Keratinocyte (primary cell): ENCODE measurements at regions not wholly inside any gene's neighbourhood (a gene's known extent, or its start where the extent isn't known, plus 50 kb on each side); places are given as distances from the start of the nearest gene placed in this dataset.

ENCODE experiments used
- DNase-seq: peaks from one replicate; pipeline ENCODE4 v3.0.0-alpha.2; 2011; ENCODE audit warnings: low read depth, missing footprints, low spot score
- FAIRE-seq: peaks from 2 replicates; lab custom pipeline; 2011; peaks lifted over from hg19 to GRCh38; lab: Jason Lieb, UNC
- H2AFZ ChIP-seq: 2 replicates; pipeline ENCODE4 v1.6.0; 2012; ENCODE audit warnings: low read length, control low read depth, inconsistent platforms; ENCODE audit not compliant: control insufficient read depth
- H3K27ac ChIP-seq: 2 replicates; pipeline ENCODE4 v1.5.1; 2011; ENCODE audit warnings: low read length; ENCODE audit not compliant: control insufficient read depth, insufficient read depth
- H3K27me3 ChIP-seq: 3 replicates; pipeline ENCODE4 v1.6.0; 2011; ENCODE audit warnings: low read length; ENCODE audit not compliant: control insufficient read depth, insufficient read depth; ENCODE audit errors: extremely low read depth
- H3K36me3 ChIP-seq, 2 experiments: 2 replicates in 1 of 2; 3 replicates in 1 of 2; pipeline ENCODE4 v1.5.1; 2011; ENCODE audit warnings: low read length in 2 of 2, mild to moderate bottlenecking in 1 of 2; ENCODE audit not compliant: control insufficient read depth in 2 of 2, insufficient read depth in 2 of 2; ENCODE audit errors: extremely low read depth in 1 of 2
- H3K4me1 ChIP-seq: 3 replicates; pipeline ENCODE4 v1.5.1; 2011; ENCODE audit warnings: low read length; ENCODE audit not compliant: control insufficient read depth, insufficient read depth; ENCODE audit errors: extremely low read depth
- H3K4me2 ChIP-seq: 3 replicates; pipeline ENCODE4 v1.6.0; 2011; ENCODE audit warnings: low read depth, low read length; ENCODE audit not compliant: control insufficient read depth, insufficient read depth; ENCODE audit errors: extremely low read depth
- H3K4me3 ChIP-seq, 3 experiments: fragments of 200-600 bp in 1 of 3; sonication (generic) in 1 of 3; 2 replicates in 2 of 3; 3 replicates in 1 of 3; pipeline ENCODE4 v1.5.1; 2011 to 2016; ENCODE audit warnings: low read length in 3 of 3, mild to moderate bottlenecking in 3 of 3, control low read depth in 2 of 3, inconsistent platforms in 1 of 3, low read depth in 1 of 3, mixed read lengths in 1 of 3, mixed run types in 1 of 3, moderate library complexity in 1 of 3; ENCODE audit not compliant: control insufficient read depth in 2 of 3, insufficient read depth in 2 of 3; ENCODE audit errors: extremely low read depth in 1 of 3
- H3K79me2 ChIP-seq: 2 replicates; pipeline ENCODE4 v1.6.0; 2012; ENCODE audit warnings: low read length; ENCODE audit not compliant: control insufficient read depth, insufficient read depth
- H3K9ac ChIP-seq: 3 replicates; pipeline ENCODE4 v1.6.0; 2011; ENCODE audit warnings: low read length; ENCODE audit not compliant: control insufficient read depth, insufficient read depth; ENCODE audit errors: extremely low read depth
- H3K9me1 ChIP-seq: 3 replicates; pipeline ENCODE4 v1.6.0; 2011; ENCODE audit warnings: low read length; ENCODE audit not compliant: control insufficient read depth, insufficient read depth; ENCODE audit errors: extremely low read depth
- H3K9me3 ChIP-seq: 2 replicates; pipeline ENCODE4 v1.5.1; 2012; ENCODE audit warnings: low read depth, low read length; ENCODE audit not compliant: control insufficient read depth
- H4K20me1 ChIP-seq: 3 replicates; pipeline ENCODE4 v1.6.0; 2011; ENCODE audit warnings: low read length; ENCODE audit not compliant: control insufficient read depth, insufficient read depth; ENCODE audit errors: extremely low read depth
- CTCF ChIP-seq, 3 experiments: IDR thresholded peaks in 1 of 3; conservative IDR thresholded peaks in 1 of 3; optimal IDR thresholded peaks in 1 of 3; 2 replicates in 2 of 3; 3 replicates in 1 of 3; pipeline versions ENCODE3 to v1.5.1; 2011; ENCODE audit warnings: low read length in 3 of 3, mild to moderate bottlenecking in 3 of 3, moderate library complexity in 2 of 3, control low read depth in 1 of 3, inconsistent platforms in 1 of 3; ENCODE audit not compliant: insufficient read depth in 2 of 3; ENCODE audit errors: extremely low read depth in 1 of 3
- EZH2 ChIP-seq: IDR thresholded peaks from one replicate; pipeline ENCODE4 v1.6.1; 2012; ENCODE audit warnings: inconsistent platforms, mild to moderate bottlenecking, low read length, moderate library complexity
- dilution Hi-C: fragments of 300-500 bp; cut with MboI; formaldehyde crosslinking; loops from one replicate; pipeline ENCODE4 v1.7.0; 2020; ENCODE audit warnings: low sequenced_read_pairs; ENCODE audit not compliant: extremely low pct_ligation_motif_present

GRCh38 chr19:30911491-30911890 lies 437.7 kb downstream of the TSHZ3 start:
- FAIRE-seq (no peak), DNase-seq (no peak)
- no peak overlapping the region for H3K27ac ChIP-seq
- no peaks in the 10 kb centered on the region for H4K20me1 ChIP-seq
- no peak overlapping the region for H3K4me3 ChIP-seq
- TF ChIP-seq CTCF (optimal IDR thresholded peaks at IDR 0.05 in 1 of 3, IDR thresholded peaks at IDR 0.05 in 1 of 3, conservative IDR thresholded peaks at IDR 0.05 in 1 of 3; ENCODE audit: extremely low read depth in 1 of 3, insufficient read depth in 2 of 3, low read length in 3 of 3) (no peak), EZH2 (no peak)
- no peaks in the 10 kb centered on the region for H3K9me1 ChIP-seq
- H2AFZ ChIP-seq, result no peak overlapping the region
- no peak overlapping the region for H3K4me2 ChIP-seq
- H3K36me3 ChIP-seq, result no peaks in the 10 kb centered on the region
- H3K27me3 ChIP-seq, result no peaks in the 10 kb centered on the region
- no peaks in the 10 kb centered on the region for H3K79me2 ChIP-seq
- H3K9me3 ChIP-seq, result peaks cover 11% of the 10 kb centered on the region
- dilution Hi-C loops, result no loop called here
- H3K4me1 ChIP-seq, result no peaks in the 10 kb centered on the region
- H3K9ac ChIP-seq, result no peak overlapping the region

GRCh38 chr19:30910485-30911240 lies 438.6 kb downstream of the TSHZ3 start:
- Histone ChIP-seq H3K79me2 (no peaks in the 10 kb centered on the region), H2AFZ (no peak overlapping the region), H3K27me3 (no peaks in the 10 kb centered on the region), H3K4me3 (no peak overlapping the region), H3K9me3 (peaks cover 11% of the 10 kb centered on the region), H3K4me2 (no peak overlapping the region), H3K4me1 (no peaks in the 10 kb centered on the region), H3K9me1 (no peaks in the 10 kb centered on the region), H3K27ac (no peak overlapping the region), H4K20me1 (no peaks in the 10 kb centered on the region), H3K36me3 (no peaks in the 10 kb centered on the region), H3K9ac (no peak overlapping the region)
- FAIRE-seq (no peak), DNase-seq (no peak)
- dilution Hi-C loops, result no loop called here
- no peak for TF ChIP-seq CTCF (optimal IDR thresholded peaks at IDR 0.05 in 1 of 3, IDR thresholded peaks at IDR 0.05 in 1 of 3, conservative IDR thresholded peaks at IDR 0.05 in 1 of 3; ENCODE audit: extremely low read depth in 1 of 3, insufficient read depth in 2 of 3, low read length in 3 of 3)
- TF ChIP-seq EZH2, result no peak
